H9 (cell line): ENCODE measurements at regions not wholly inside any gene's neighbourhood (a gene's known extent, or its start where the extent isn't known, plus 50 kb on each side); places are given as distances from the start of the nearest gene placed in this dataset.

Experiments
- DNase-seq: peaks from one replicate; pipeline ENCODE4 v3.0.0-alpha.2; 2017
- H2AFZ ChIP-seq: one replicate; pipeline ENCODE4 v1.6.1; 2013; ENCODE audit warnings: mild to moderate bottlenecking, low read length, control low read depth, moderate library complexity
- H2AK5ac ChIP-seq: 2 replicates; pipeline ENCODE4 v1.6.1; 2013; ENCODE audit warnings: low read length, control low read depth, mixed read lengths; ENCODE audit not compliant: insufficient read length
- H2BK120ac ChIP-seq: one replicate; pipeline ENCODE4 v1.6.1; 2013; ENCODE audit warnings: low read depth, mild to moderate bottlenecking, low read length, control low read depth, inconsistent platforms; ENCODE audit not compliant: poor library complexity, severe bottlenecking
- H2BK12ac ChIP-seq: 2 replicates; pipeline ENCODE4 v1.6.1; 2013; ENCODE audit warnings: low read length, control low read depth, mixed read lengths, low read depth; ENCODE audit not compliant: insufficient read length
- H2BK15ac ChIP-seq: 2 replicates; pipeline ENCODE4 v1.6.1; 2013; ENCODE audit warnings: low read depth, low read length, control low read depth
- H2BK20ac ChIP-seq: one replicate; pipeline ENCODE4 v1.6.1; 2013; ENCODE audit warnings: low read depth, mild to moderate bottlenecking, low read length, control low read depth, inconsistent platforms; ENCODE audit not compliant: poor library complexity, severe bottlenecking
- H2BK5ac ChIP-seq: 2 replicates; pipeline ENCODE4 v1.6.1; 2013; ENCODE audit warnings: low read length, control low read depth, mixed read lengths; ENCODE audit not compliant: insufficient read length
- H3K14ac ChIP-seq: 2 replicates; pipeline ENCODE4 v1.6.1; 2013; ENCODE audit warnings: low read length, control low read depth; ENCODE audit not compliant: insufficient read depth
- H3K18ac ChIP-seq: 2 replicates; pipeline ENCODE4 v1.6.1; 2013; ENCODE audit warnings: low read depth, mild to moderate bottlenecking, mixed read lengths, low read length, control low read depth; ENCODE audit not compliant: insufficient read length
- H3K23ac ChIP-seq: 2 replicates; pipeline ENCODE4 v1.6.1; 2013; ENCODE audit warnings: low read length, control low read depth, mixed read lengths, low read depth; ENCODE audit not compliant: insufficient read length
- H3K23me2 ChIP-seq: 2 replicates; pipeline ENCODE4 v1.6.1; 2013; ENCODE audit warnings: low read depth, mild to moderate bottlenecking, mixed read lengths, low read length, control low read depth; ENCODE audit not compliant: insufficient read length, poor library complexity, severe bottlenecking
- H3K27ac ChIP-seq: 2 replicates; pipeline ENCODE4 v1.5.1; 2013; ENCODE audit warnings: low read length, control low read depth, mixed read lengths, low read depth; ENCODE audit not compliant: insufficient read length
- H3K27me3 ChIP-seq: 2 replicates; pipeline ENCODE4 v1.6.1; 2013; ENCODE audit warnings: low read length, control low read depth, inconsistent platforms; ENCODE audit not compliant: insufficient read depth
- H3K4ac ChIP-seq: 2 replicates; pipeline ENCODE4 v1.6.1; 2013; ENCODE audit warnings: low read depth, mild to moderate bottlenecking, control low read depth, inconsistent platforms, low read length, moderate library complexity
- H3K4me1 ChIP-seq: 2 replicates; pipeline ENCODE4 v1.6.1; 2013; ENCODE audit warnings: low read length, control low read depth, inconsistent platforms; ENCODE audit not compliant: insufficient read depth
- H3K4me2 ChIP-seq: 2 replicates; pipeline ENCODE4 v1.6.1; 2013; ENCODE audit warnings: low read length, control low read depth, mixed read lengths; ENCODE audit not compliant: insufficient read length, insufficient read depth
- H3K56ac ChIP-seq: 2 replicates; pipeline ENCODE4 v1.6.1; 2013; ENCODE audit warnings: low read depth, mild to moderate bottlenecking, mixed read lengths, low read length, control low read depth; ENCODE audit not compliant: insufficient read length
- H3K79me1 ChIP-seq: 2 replicates; pipeline ENCODE4 v1.6.1; 2013; ENCODE audit warnings: low read depth, mild to moderate bottlenecking, moderate library complexity, low read length, control low read depth, inconsistent platforms; ENCODE audit not compliant: insufficient read depth, poor library complexity, severe bottlenecking
- H3K79me2 ChIP-seq: 2 replicates; pipeline ENCODE4 v1.6.1; 2013; ENCODE audit warnings: low read length, control low read depth, inconsistent platforms; ENCODE audit not compliant: insufficient read depth
- H3K9ac ChIP-seq: 2 replicates; pipeline ENCODE4 v1.6.1; 2013; ENCODE audit warnings: low read length, control low read depth, mixed read lengths; ENCODE audit not compliant: insufficient read length; ENCODE audit errors: extremely low read depth
- H3K9me3 ChIP-seq: one replicate; pipeline ENCODE4 v1.6.1; 2013; ENCODE audit warnings: low read depth, low read length, inconsistent platforms; ENCODE audit not compliant: control insufficient read depth
- H3T11ph ChIP-seq: one replicate; pipeline ENCODE4 v1.6.1; 2013; ENCODE audit warnings: mild to moderate bottlenecking, low read length, control low read depth, inconsistent platforms
- H4K20me1 ChIP-seq: one replicate; pipeline ENCODE4 v1.6.1; 2013; ENCODE audit not compliant: control insufficient read depth, insufficient read length, insufficient read depth
- H4K5ac ChIP-seq: 2 replicates; pipeline ENCODE4 v1.6.1; 2013; ENCODE audit warnings: low read depth, mild to moderate bottlenecking, mixed read lengths, low read length, control low read depth; ENCODE audit not compliant: insufficient read length
- H4K8ac ChIP-seq: replicated peaks from 2 replicates; pipeline ENCODE4 v1.6.1; 2013; ENCODE audit warnings: low read length, control low read depth, mixed read lengths, low read depth; ENCODE audit not compliant: insufficient read length
- H4K91ac ChIP-seq: 2 replicates; pipeline ENCODE4 v1.6.1; 2013; ENCODE audit warnings: low read depth, mild to moderate bottlenecking, moderate library complexity, mixed read lengths, low read length, control low read depth; ENCODE audit not compliant: insufficient read length
- H3K27ac Mint-ChIP-seq, 3 experiments: 2 replicates in 2 of 3; 3 replicates in 1 of 3; pipeline ENCODE4 v1.8.0; 2020 to 2021; ENCODE audit warnings: mixed read lengths in 3 of 3, mild to moderate bottlenecking in 1 of 3, moderate library complexity in 1 of 3
- H3K27me3 Mint-ChIP-seq: 2 replicates; pipeline ENCODE4 v1.8.0; 2021; ENCODE audit warnings: low read depth, mild to moderate bottlenecking, moderate library complexity, mixed read lengths
- H3K36me3 Mint-ChIP-seq, 3 experiments: 2 replicates in 2 of 3; 3 replicates in 1 of 3; pipeline ENCODE4 v1.8.0; 2020 to 2021; ENCODE audit warnings: low read depth in 3 of 3, mixed read lengths in 3 of 3; ENCODE audit not compliant: insufficient read depth in 1 of 3
- H3K4me1 Mint-ChIP-seq, 2 experiments: 2 replicates each; pipeline ENCODE4 v1.8.0; 2020; ENCODE audit warnings: mixed read lengths in 2 of 2
- H3K4me3 Mint-ChIP-seq, 2 experiments: 2 replicates in 1 of 2; 3 replicates in 1 of 2; pipeline ENCODE4 v1.8.0; 2020 to 2021; ENCODE audit warnings: mild to moderate bottlenecking in 2 of 2, mixed read lengths in 2 of 2, moderate library complexity in 1 of 2
- H3K9me3 Mint-ChIP-seq, 2 experiments: 2 replicates in 1 of 2; 3 replicates in 1 of 2; pipeline ENCODE4 v1.8.0; 2020; ENCODE audit warnings: mild to moderate bottlenecking in 2 of 2, mixed read lengths in 2 of 2, moderate library complexity in 1 of 2
- WGBS: extraction: QIAGEN DNeasy Blood & Tissue Kit; methylation state at CpG from one replicate; pipeline ENCODE4 v1.1.7; 2013; ENCODE audit warnings: missing lambda C conversion rate, low lambda C conversion rate, mixed read lengths; ENCODE audit not compliant: insufficient read length; ENCODE audit errors: extremely low coverage; 5-methylcytosine and 5-hydroxymethylcytosine counted together
- TF ChIP-seq, protein P1 (sequence below): fragments of 200-600 bp; sonication (generic); conservative IDR thresholded peaks from 3 replicates; pipeline ENCODE4 v1.8.0; 2021; ENCODE audit warnings: antibody characterized with exemption, mild to moderate bottlenecking

DNA sequence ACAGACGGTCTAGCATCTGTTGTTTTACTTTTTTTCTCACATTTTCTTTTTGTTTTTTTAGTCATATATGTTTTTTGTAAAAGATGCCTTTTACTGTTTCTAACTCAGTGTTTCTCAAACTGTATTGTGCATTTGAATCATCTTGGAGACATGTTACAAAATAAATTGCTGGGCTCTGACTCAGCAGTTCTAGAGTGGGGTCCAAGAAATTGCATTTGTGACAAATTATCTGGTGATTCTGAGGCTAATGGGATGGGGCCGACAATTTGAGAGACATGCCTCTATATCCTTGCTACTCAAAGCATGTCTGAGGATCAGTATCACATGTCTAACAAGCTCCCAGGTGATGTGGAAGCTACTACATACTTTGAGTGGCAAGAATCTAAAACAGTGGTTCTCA lies 478.8 kb downstream of the PLCL1 start:
- Histone ChIP-seq H4K91ac (no peak overlapping the region), H3K18ac (no peak overlapping the region), H2AFZ (no peak overlapping the region), H3K56ac (no peak overlapping the region), H3K27me3 (no peaks in the 10 kb centered on the region), H3T11ph (no peak overlapping the region), H3K4me2 (no peak overlapping the region), H3K4ac (no peak overlapping the region), H4K20me1 (no peaks in the 10 kb centered on the region), H2AK5ac (no peak overlapping the region), H3K79me2 (no peaks in the 10 kb centered on the region), H3K14ac (no peak overlapping the region), H2BK20ac (no peak overlapping the region), H2BK12ac (no peak overlapping the region), H4K8ac (no peak overlapping the region), H3K9me3 (no peaks in the 10 kb centered on the region), H3K27ac (no peak overlapping the region), H3K9ac (no peak overlapping the region), H3K23ac (no peak overlapping the region), H3K4me1 (no peaks in the 10 kb centered on the region), H2BK15ac (no peak overlapping the region), H3K79me1 (no peaks in the 10 kb centered on the region), H4K5ac (no peak overlapping the region), H2BK5ac (no peak overlapping the region), H3K23me2 (no peaks in the 10 kb centered on the region), H2BK120ac (no peak overlapping the region)
- no peak for DNase-seq
- Mint-ChIP-seq H3K9me3 (no peaks in the 10 kb centered on the region), H3K27ac (no peak overlapping the region; a peak in 1 of 7 replicates), H3K27me3 (no peaks in the 10 kb centered on the region; the same call in 1 of the 2 replicates), H3K4me1 (peaks cover 0 to 5% of the 10 kb centered on the region in 2 experiments; a peak in 2 of 4 replicates), H3K4me3 (no peak overlapping the region), H3K36me3 (no peaks in the 10 kb centered on the region)
- whole genome bisulfite sequencing, result no CpG with 5 or more reads among the region's 2 CpGs
- TF ChIP-seq, protein P1, sequence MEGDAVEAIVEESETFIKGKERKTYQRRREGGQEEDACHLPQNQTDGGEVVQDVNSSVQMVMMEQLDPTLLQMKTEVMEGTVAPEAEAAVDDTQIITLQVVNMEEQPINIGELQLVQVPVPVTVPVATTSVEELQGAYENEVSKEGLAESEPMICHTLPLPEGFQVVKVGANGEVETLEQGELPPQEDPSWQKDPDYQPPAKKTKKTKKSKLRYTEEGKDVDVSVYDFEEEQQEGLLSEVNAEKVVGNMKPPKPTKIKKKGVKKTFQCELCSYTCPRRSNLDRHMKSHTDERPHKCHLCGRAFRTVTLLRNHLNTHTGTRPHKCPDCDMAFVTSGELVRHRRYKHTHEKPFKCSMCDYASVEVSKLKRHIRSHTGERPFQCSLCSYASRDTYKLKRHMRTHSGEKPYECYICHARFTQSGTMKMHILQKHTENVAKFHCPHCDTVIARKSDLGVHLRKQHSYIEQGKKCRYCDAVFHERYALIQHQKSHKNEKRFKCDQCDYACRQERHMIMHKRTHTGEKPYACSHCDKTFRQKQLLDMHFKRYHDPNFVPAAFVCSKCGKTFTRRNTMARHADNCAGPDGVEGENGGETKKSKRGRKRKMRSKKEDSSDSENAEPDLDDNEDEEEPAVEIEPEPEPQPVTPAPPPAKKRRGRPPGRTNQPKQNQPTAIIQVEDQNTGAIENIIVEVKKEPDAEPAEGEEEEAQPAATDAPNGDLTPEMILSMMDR, result no peak
